MCF 10A (cell line): ENCODE measurements at regions not wholly inside any gene's neighbourhood (a gene's known extent, or its start where the extent isn't known, plus 50 kb on each side); places are given as distances from the start of the nearest gene placed in this dataset.

Experiments
- BruUV-seq: library from RNA; stranded (reverse); fragments of 400-500 nt; replicated peaks from 2 replicates; lab custom pipeline; 2021; lab: Mats Ljungman, UMichigan
- CTCF ChIA-PET: fragments of 300-600 bp; sonication (Branson Sonifier 250); formaldehyde crosslinking; extraction: SDS; loops from one replicate; lab custom pipeline; 2021; ENCODE audit warnings: antibody characterized with exemption, inconsistent platforms; lab: Yijun Ruan, JAX
- POLR2A ChIA-PET: fragments of 300-600, 350-650 bp; sonication (Branson Sonifier 250); formaldehyde crosslinking; extraction: SDS; loops from one replicate; lab custom pipeline; 2020; ENCODE audit warnings: antibody characterized with exemption, inconsistent platforms; lab: Yijun Ruan, JAX
- DNase-seq: peaks from one replicate; pipeline ENCODE4 v3.0.0-alpha.2; 2018; ENCODE audit not compliant: unreplicated experiment
- H3K27ac Mint-ChIP-seq: one replicate; pipeline ENCODE4 v1.8.0; 2022; ENCODE audit warnings: mild to moderate bottlenecking, low read depth, mixed read lengths; ENCODE audit not compliant: unreplicated experiment
- H3K27me3 Mint-ChIP-seq: one replicate; pipeline ENCODE4 v1.8.0; 2022; ENCODE audit warnings: mixed read lengths; ENCODE audit not compliant: insufficient read depth, unreplicated experiment
- H3K36me3 Mint-ChIP-seq: one replicate; pipeline ENCODE4 v1.8.0; 2022; ENCODE audit warnings: mild to moderate bottlenecking, moderate library complexity, mixed read lengths; ENCODE audit not compliant: insufficient read depth, unreplicated experiment
- H3K4me1 Mint-ChIP-seq: one replicate; pipeline ENCODE4 v1.8.0; 2022; ENCODE audit warnings: mixed read lengths; ENCODE audit not compliant: insufficient read depth, unreplicated experiment
- H3K4me3 Mint-ChIP-seq: one replicate; pipeline ENCODE4 v1.8.0; 2022; ENCODE audit warnings: mild to moderate bottlenecking, moderate library complexity, mixed read lengths; ENCODE audit not compliant: unreplicated experiment
- H3K9me3 Mint-ChIP-seq: one replicate; pipeline ENCODE4 v1.8.0; 2022; ENCODE audit warnings: mixed read lengths; ENCODE audit not compliant: unreplicated experiment
- CTCF ChIP-seq: fragments of 200-600 bp; IDR thresholded peaks from one replicate; pipeline ENCODE4 v1.8.0; 2022; ENCODE audit warnings: antibody characterized with exemption, mild to moderate bottlenecking; ENCODE audit not compliant: unreplicated experiment
- intact Hi-C: fragments of 100-400 bp; cut with micrococcal nuclease; formaldehyde crosslinking; loops from 2 replicates; pipeline ENCODE4 v1.14.1; 2022

- H3K36me3 Mint-ChIP-seq: no peaks in the 10 kb centered on the region
- no peak for DNase-seq
- TF ChIP-seq CTCF: no peak
- peaks cover 8% of the 10 kb centered on the region for H3K9me3 Mint-ChIP-seq
- peak overlapping the region; percentile 90 for H3K27ac Mint-ChIP-seq
- peak overlapping the region; percentile 64 for H3K4me3 Mint-ChIP-seq
- ChIA-PET CTCF (interaction anchor here (0.7 to 2.7 kb wide), 3 partner anchors 14 to 42 kb away, joined by 3 to 16 read pairs (median 6); no protein-coding TSS in a partner anchor), POLR2A (interaction anchor here (1.1 to 2.4 kb wide), 4 partner anchors 10 to 303 kb away, joined by 3 to 24 read pairs (median 8); partner anchors contain the start of gene SH3YL1)
- intact Hi-C loops: no loop called here
- BruUV-seq: no TSS peak
- H3K27me3 Mint-ChIP-seq: peaks cover 9% of the 10 kb centered on the region
- peaks cover 27% of the 10 kb centered on the region for H3K4me1 Mint-ChIP-seq
Measured at GRCh38 chr2:566379-567313, 110.6 kb downstream of the TMEM18 start.

GRCh38 chr2:564471-565181, 112.6 kb downstream of the TMEM18 start:
- Mint-ChIP-seq H3K9me3 (no peaks in the 10 kb centered on the region), H3K27ac (no peak overlapping the region), H3K27me3 (peaks cover 29% of the 10 kb centered on the region), H3K36me3 (no peaks in the 10 kb centered on the region), H3K4me3 (no peak overlapping the region), H3K4me1 (peaks cover 27% of the 10 kb centered on the region)
- CTCF ChIA-PET: interaction anchor here (0.6 to 1.4 kb wide), 4 partner anchors 16 to 71 kb away, joined by 3 to 5 read pairs (median 4); no protein-coding TSS in a partner anchor
- POLR2A ChIA-PET: interaction anchor here (0.6 to 0.7 kb wide), 2 partner anchors 18 to 1178 kb away, joined by 3 read pairs; no protein-coding TSS in a partner anchor
- TF ChIP-seq CTCF: no peak
- no peak for DNase-seq
- intact Hi-C loops: no loop called here
- no TSS peak for BruUV-seq

GRCh38 chr2:563512-563911, 113.7 kb downstream of the TMEM18 start:
- Mint-ChIP-seq H3K36me3 (no peaks in the 10 kb centered on the region), H3K4me1 (peaks cover 24% of the 10 kb centered on the region), H3K27ac (no peak overlapping the region), H3K4me3 (no peak overlapping the region), H3K9me3 (no peaks in the 10 kb centered on the region), H3K27me3 (peaks cover 39% of the 10 kb centered on the region)
- no peak for TF ChIP-seq CTCF
- no peak for DNase-seq
- BruUV-seq: no TSS peak
- POLR2A ChIA-PET: interaction anchor here (0.7 kb wide), 1 partner anchor 11 kb away, joined by 3 read pairs; no protein-coding TSS in a partner anchor
- intact Hi-C loops: no loop called here
- CTCF ChIA-PET: interaction anchor here (0.8 to 1.1 kb wide), 2 partner anchors 21 to 72 kb away, joined by 3 to 4 read pairs; no protein-coding TSS in a partner anchor
